Calu3 (cell line): ENCODE measurements at regions not wholly inside any gene's neighbourhood (a gene's known extent, or its start where the extent isn't known, plus 50 kb on each side); places are given as distances from the start of the nearest gene placed in this dataset.

Experiments
- BruUV-seq: library from RNA; stranded (reverse); fragments of 400-500 nt; replicated peaks from 2 replicates; lab custom pipeline; 2021; lab: Mats Ljungman, UMichigan
- CTCF ChIA-PET: fragments of 300-600 bp; sonication (Branson Sonifier 250); formaldehyde crosslinking; loops from one replicate; lab custom pipeline; 2022; ENCODE audit warnings: antibody characterized with exemption; lab: Charles Lee
- DNase-seq: peaks from one replicate; pipeline ENCODE4 v3.0.0; 2022
- H3K27ac Mint-ChIP-seq: one replicate; pipeline ENCODE4 v1.8.0; 2022; ENCODE audit warnings: mixed read lengths; ENCODE audit not compliant: unreplicated experiment
- H3K27me3 Mint-ChIP-seq: one replicate; pipeline ENCODE4 v1.8.0; 2022; ENCODE audit warnings: mixed read lengths; ENCODE audit not compliant: unreplicated experiment
- H3K36me3 Mint-ChIP-seq: one replicate; pipeline ENCODE4 v1.8.0; 2022; ENCODE audit warnings: mild to moderate bottlenecking, moderate library complexity, mixed read lengths; ENCODE audit not compliant: insufficient read depth, unreplicated experiment
- H3K4me1 Mint-ChIP-seq: one replicate; pipeline ENCODE4 v1.8.0; 2022; ENCODE audit warnings: mild to moderate bottlenecking, low read depth, mixed read lengths; ENCODE audit not compliant: unreplicated experiment
- H3K4me3 Mint-ChIP-seq: one replicate; pipeline ENCODE4 v1.8.0; 2022; ENCODE audit warnings: mild to moderate bottlenecking, low read depth, moderate library complexity, mixed read lengths; ENCODE audit not compliant: unreplicated experiment
- H3K9me3 Mint-ChIP-seq: one replicate; pipeline ENCODE4 v1.8.0; 2022; ENCODE audit warnings: low read depth, mixed read lengths; ENCODE audit not compliant: unreplicated experiment
- intact Hi-C: fragments of 100-400 bp; cut with micrococcal nuclease; formaldehyde crosslinking; loops from one replicate; pipeline ENCODE4 v1.10.0; 2022; ENCODE audit not compliant: unreplicated experiment
- TF ChIP-seq, protein P1 (sequence below): fragments of 200-600 bp; IDR thresholded peaks from one replicate; pipeline ENCODE4 v1.8.0; 2022; ENCODE audit warnings: antibody characterized with exemption; ENCODE audit not compliant: unreplicated experiment

GRCh38 chr3:171516765-171517164, 56.6 kb upstream of the TNIK start:
- H3K4me3 Mint-ChIP-seq = no peak overlapping the region
- no peak overlapping the region for H3K27ac Mint-ChIP-seq
- BruUV-seq = no TSS peak
- no peaks in the 10 kb centered on the region for H3K27me3 Mint-ChIP-seq
- peaks cover 8% of the 10 kb centered on the region for H3K4me1 Mint-ChIP-seq
- intact Hi-C loops = no loop called here
- no peaks in the 10 kb centered on the region for H3K36me3 Mint-ChIP-seq
- H3K9me3 Mint-ChIP-seq = peaks cover 2% of the 10 kb centered on the region
- CTCF ChIA-PET = no interaction called here
- TF ChIP-seq, protein P1, sequence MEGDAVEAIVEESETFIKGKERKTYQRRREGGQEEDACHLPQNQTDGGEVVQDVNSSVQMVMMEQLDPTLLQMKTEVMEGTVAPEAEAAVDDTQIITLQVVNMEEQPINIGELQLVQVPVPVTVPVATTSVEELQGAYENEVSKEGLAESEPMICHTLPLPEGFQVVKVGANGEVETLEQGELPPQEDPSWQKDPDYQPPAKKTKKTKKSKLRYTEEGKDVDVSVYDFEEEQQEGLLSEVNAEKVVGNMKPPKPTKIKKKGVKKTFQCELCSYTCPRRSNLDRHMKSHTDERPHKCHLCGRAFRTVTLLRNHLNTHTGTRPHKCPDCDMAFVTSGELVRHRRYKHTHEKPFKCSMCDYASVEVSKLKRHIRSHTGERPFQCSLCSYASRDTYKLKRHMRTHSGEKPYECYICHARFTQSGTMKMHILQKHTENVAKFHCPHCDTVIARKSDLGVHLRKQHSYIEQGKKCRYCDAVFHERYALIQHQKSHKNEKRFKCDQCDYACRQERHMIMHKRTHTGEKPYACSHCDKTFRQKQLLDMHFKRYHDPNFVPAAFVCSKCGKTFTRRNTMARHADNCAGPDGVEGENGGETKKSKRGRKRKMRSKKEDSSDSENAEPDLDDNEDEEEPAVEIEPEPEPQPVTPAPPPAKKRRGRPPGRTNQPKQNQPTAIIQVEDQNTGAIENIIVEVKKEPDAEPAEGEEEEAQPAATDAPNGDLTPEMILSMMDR = no peak
- no peak for DNase-seq

- no TSS peak for BruUV-seq
- intact Hi-C loops = no loop called here
- DNase-seq = no peak
Observed at GRCh38 chr3:171514466-171514865, 54.3 kb upstream of the TNIK start.

DNA sequence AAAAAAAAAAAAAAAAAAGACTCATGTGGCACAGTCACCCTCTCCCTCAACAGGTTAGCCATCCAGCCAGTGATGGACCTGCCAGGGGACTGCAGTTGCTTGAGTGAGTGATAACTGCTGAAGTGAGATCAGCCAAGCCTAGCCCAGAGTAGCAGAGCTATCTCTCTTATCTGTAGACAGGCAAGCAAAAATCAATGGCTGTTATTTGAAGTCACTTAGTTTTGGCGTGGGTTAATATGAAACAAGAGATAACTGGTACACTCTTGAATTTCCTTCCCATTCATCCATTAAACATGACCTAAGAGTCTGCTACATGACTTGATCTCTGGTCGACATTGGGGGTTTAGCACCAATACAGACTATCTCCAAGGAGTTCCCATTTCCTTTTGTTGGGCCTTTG, 51.2 kb upstream of the TNIK start:
- BruUV-seq = no TSS peak
- TF ChIP-seq, protein P1 = no peak
- Mint-ChIP-seq H3K27me3 (no peaks in the 10 kb centered on the region), H3K27ac (no peak overlapping the region), H3K36me3 (no peaks in the 10 kb centered on the region), H3K4me1 (peaks cover 10% of the 10 kb centered on the region), H3K4me3 (no peak overlapping the region), H3K9me3 (peaks cover 2% of the 10 kb centered on the region)
- no peak for DNase-seq
- intact Hi-C loops = no loop called here
- CTCF ChIA-PET = no interaction called here

More at GRCh38 chr3:171514466-171514865, 54.3 kb upstream of the TNIK start:
- H3K36me3 Mint-ChIP-seq = no peaks in the 10 kb centered on the region
- H3K4me1 Mint-ChIP-seq = peaks cover 10% of the 10 kb centered on the region
- H3K27me3 Mint-ChIP-seq = no peaks in the 10 kb centered on the region
- H3K9me3 Mint-ChIP-seq = peaks cover 2% of the 10 kb centered on the region
- TF ChIP-seq, protein P1 = peak; percentile 28
- H3K4me3 Mint-ChIP-seq = no peak overlapping the region
- CTCF ChIA-PET = no interaction called here
- no peak overlapping the region for H3K27ac Mint-ChIP-seq
